Psoas muscle (tissue), 7 donors: ENCODE measurements at regions not wholly inside any gene's neighbourhood (a gene's known extent, or its start where the extent isn't known, plus 50 kb on each side); places are given as distances from the start of the nearest gene placed in this dataset.

Experiments used
- ATAC-seq, 4 donors: fragments of 200-7000 bp; cut with Tn5 transposase; one replicate each; pipeline ENCODE4 v1.9.1; 2020; ENCODE audit warnings: moderate library complexity in 3 of 4, mild to moderate bottlenecking in 2 of 4
- DNase-seq, 2 donors: peaks; one replicate each; pipeline ENCODE4 v3.0.0-alpha.2; 2020
- H3K27ac ChIP-seq: fragments of 200-600 bp; one replicate; pipeline ENCODE4 v1.8.0; 2022
- H3K27me3 ChIP-seq, 3 donors: fragments of 200-600 bp in 1 of 3; one replicate each; pipeline versions ENCODE4 v1.6.1 to v1.8.0; 2013 to 2022; ENCODE audit warnings: low read length in 2 of 3, mild to moderate bottlenecking in 2 of 3, moderate library complexity in 1 of 3; ENCODE audit not compliant: insufficient read depth in 3 of 3
- H3K36me3 ChIP-seq, 2 donors: fragments of 200-600 bp in 1 of 2; one replicate each; pipeline versions ENCODE4 v1.6.1 to v1.8.0; 2013 to 2022; ENCODE audit warnings: low read depth in 1 of 2, mild to moderate bottlenecking in 1 of 2, moderate library complexity in 1 of 2; ENCODE audit not compliant: insufficient read depth in 1 of 2
- H3K4me1 ChIP-seq: fragments of 200-600 bp; one replicate; pipeline ENCODE4 v1.8.0; 2022
- H3K4me3 ChIP-seq: fragments of 200-600 bp; one replicate; pipeline ENCODE4 v1.8.0; 2022; ENCODE audit warnings: mild to moderate bottlenecking
- H3K9me3 ChIP-seq: fragments of 200-600 bp; one replicate; pipeline ENCODE4 v1.8.0; 2022
- WGBS, 3 donors: extraction: QIAGEN DNeasy Blood & Tissue Kit; methylation state at CpG; one replicate each; pipeline versions ENCODE4 v1.1.6 to v1.1.7; 2013; 5-methylcytosine and 5-hydroxymethylcytosine counted together
- intact Hi-C, 2 donors: fragments of 100-400 bp; cut with DNase I; formaldehyde crosslinking; loops; one replicate each; pipeline versions ENCODE4 v1.11.0 to v1.14.2; 2022
- TF ChIP-seq, protein P1 (sequence below): fragments of 200-600 bp; IDR thresholded peaks from one replicate; pipeline ENCODE4 v1.8.0; 2022; ENCODE audit warnings: antibody characterized with exemption
- donor health status: healthy with polysubstance abuse.
- donor health status: DM: no; HTN: no; CAD: no; lungs with moderate emphysema.
- donor health status: Bipolar disorder and iron deficiency.
- donor health status: healthy.
- donor health status: DM: yes; HTN: yes; CAD: no.
- donor health status: DM: no; HTN: no; CAD: no.
- donor health status: DM: yes; HTN: yes; CAD: no.

- Histone ChIP-seq H3K36me3 (no peaks in the 10 kb centered on the region), H3K27me3 (peaks cover 0 to 39% (median 3%) of the 10 kb centered on the region in 3 donors), H3K27ac (no peak overlapping the region), H3K9me3 (no peaks in the 10 kb centered on the region), H3K4me1 (no peaks in the 10 kb centered on the region), H3K4me3 (no peak overlapping the region)
- TF ChIP-seq, protein P1, sequence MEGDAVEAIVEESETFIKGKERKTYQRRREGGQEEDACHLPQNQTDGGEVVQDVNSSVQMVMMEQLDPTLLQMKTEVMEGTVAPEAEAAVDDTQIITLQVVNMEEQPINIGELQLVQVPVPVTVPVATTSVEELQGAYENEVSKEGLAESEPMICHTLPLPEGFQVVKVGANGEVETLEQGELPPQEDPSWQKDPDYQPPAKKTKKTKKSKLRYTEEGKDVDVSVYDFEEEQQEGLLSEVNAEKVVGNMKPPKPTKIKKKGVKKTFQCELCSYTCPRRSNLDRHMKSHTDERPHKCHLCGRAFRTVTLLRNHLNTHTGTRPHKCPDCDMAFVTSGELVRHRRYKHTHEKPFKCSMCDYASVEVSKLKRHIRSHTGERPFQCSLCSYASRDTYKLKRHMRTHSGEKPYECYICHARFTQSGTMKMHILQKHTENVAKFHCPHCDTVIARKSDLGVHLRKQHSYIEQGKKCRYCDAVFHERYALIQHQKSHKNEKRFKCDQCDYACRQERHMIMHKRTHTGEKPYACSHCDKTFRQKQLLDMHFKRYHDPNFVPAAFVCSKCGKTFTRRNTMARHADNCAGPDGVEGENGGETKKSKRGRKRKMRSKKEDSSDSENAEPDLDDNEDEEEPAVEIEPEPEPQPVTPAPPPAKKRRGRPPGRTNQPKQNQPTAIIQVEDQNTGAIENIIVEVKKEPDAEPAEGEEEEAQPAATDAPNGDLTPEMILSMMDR = no peak
- no peak for ATAC-seq
- intact Hi-C loops = no loop called here
- DNase-seq = no peak
- 70 to 76% (median 73%) methylated on average over 2 of the region's 2 CpGs for WGBS, 3 donors
Measured at GRCh38 chr18:78818961-78819360, 160.7 kb upstream of the SALL3 start.

DNA sequence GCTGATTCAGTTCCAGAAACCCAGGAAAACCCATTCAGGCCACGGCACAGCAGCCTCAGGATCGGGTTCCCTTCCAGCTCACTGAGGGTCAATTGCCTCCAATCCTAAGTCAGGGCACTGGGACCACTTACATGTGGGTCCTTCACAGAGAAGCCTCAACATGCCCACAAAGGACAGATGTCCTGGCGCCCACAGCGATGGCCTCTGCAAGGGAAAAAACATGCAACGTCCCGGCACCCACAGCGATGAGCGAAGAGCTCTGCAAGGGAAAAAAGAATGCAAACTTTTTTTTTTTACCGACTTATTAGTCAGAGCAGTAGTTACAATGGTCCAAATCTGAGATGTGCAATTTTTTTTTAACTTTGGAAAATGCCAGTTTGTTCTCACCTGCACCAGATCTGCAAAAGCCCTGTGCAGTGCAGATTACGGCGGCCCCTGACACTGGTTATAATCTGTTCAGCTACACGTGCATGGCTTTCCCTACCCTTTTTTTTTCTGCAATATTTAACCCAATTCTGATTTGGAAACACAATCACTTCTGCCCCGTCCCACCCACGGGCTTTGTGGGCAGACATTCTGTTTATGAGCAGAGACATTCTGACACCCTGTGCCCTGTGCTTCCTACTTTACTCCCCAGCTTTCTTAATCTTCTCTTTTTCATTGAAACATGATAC is 159.3 kb upstream of the SALL3 start:
- H3K27ac ChIP-seq = no peak overlapping the region
- ATAC-seq (no peak), DNase-seq (no peak)
- TF ChIP-seq, protein P1 = no peak
- H3K4me3 ChIP-seq = no peak overlapping the region
- H3K4me1 ChIP-seq = no peaks in the 10 kb centered on the region
- 43 to 48% (median 48%) methylated on average over 14 of the region's 14 CpGs for WGBS, 3 donors
- no peaks in the 10 kb centered on the region for H3K36me3 ChIP-seq
- H3K27me3 ChIP-seq = peaks cover 0 to 38% (median 3%) of the 10 kb centered on the region in 3 donors
- no peaks in the 10 kb centered on the region for H3K9me3 ChIP-seq
- intact Hi-C loops = loop anchor here in 1 of 2 donors (10.0 kb wide), 1 partner anchor 55 kb away; no protein-coding TSS in a partner anchor

DNA sequence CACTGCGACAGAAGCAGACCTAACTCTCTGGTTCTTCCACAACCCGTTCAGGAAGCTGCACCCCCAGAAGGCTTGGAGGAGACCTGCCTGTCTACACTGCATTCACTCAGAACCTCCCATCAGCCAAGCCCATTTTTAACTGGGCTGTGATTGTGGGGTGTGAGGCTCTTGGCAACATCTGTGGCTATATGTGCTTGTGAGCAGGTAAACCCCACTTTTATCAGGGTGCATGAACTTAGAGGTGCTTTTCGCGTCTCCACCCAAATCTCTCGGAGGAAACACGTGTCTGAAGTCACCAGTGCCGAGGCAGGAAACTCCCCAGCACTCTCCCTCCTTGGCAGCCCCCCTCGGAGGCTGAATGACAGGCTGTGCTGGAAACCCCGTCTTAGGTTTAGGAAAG is 158.2 kb upstream of the SALL3 start:
- DNase-seq = no peak
- ATAC-seq = no peak
- Histone ChIP-seq H3K27me3 (peaks cover 0 to 30% (median 3%) of the 10 kb centered on the region in 3 donors), H3K27ac (no peak overlapping the region), H3K4me1 (no peaks in the 10 kb centered on the region), H3K36me3 (no peaks in the 10 kb centered on the region), H3K9me3 (no peaks in the 10 kb centered on the region), H3K4me3 (no peak overlapping the region)
- TF ChIP-seq, protein P1 = no peak
- intact Hi-C loops = loop anchor here in 1 of 2 donors (10.0 kb wide), 1 partner anchor 57 kb away; no protein-coding TSS in a partner anchor
- WGBS, 3 donors = 56 to 62% (median 59%) methylated on average over 9 of the region's 9 CpGs

- DNase-seq = no peak
- 76 to 78% (median 76%) methylated on average over 27 of the region's 27 CpGs for WGBS, 3 donors
Measured at GRCh38 chr18:78822171-78822948, 157.3 kb upstream of the SALL3 start.

More at GRCh38 chr18:78822171-78822948, 157.3 kb upstream of the SALL3 start:
- intact Hi-C loops = loop anchor here in 1 of 2 donors (10.0 kb wide), 1 partner anchor 58 kb away; no protein-coding TSS in a partner anchor
- Histone ChIP-seq H3K27ac (no peak overlapping the region), H3K4me1 (no peaks in the 10 kb centered on the region), H3K27me3 (peaks cover 0 to 29% (median 3%) of the 10 kb centered on the region in 3 donors), H3K9me3 (no peaks in the 10 kb centered on the region), H3K4me3 (no peak overlapping the region), H3K36me3 (no peaks in the 10 kb centered on the region)
- ATAC-seq = no peak
- TF ChIP-seq, protein P1 = no peak
